HEK293T (cell line): ENCODE measurements at regions not wholly inside any gene's neighbourhood (a gene's known extent, or its start where the extent isn't known, plus 50 kb on each side); places are given as distances from the start of the nearest gene placed in this dataset.

Experiments used
- BHLHE40 ChIP-seq: fragments of 450-650 bp; IDR thresholded peaks from 2 replicates; pipeline ENCODE4 v1.6.1; 2016; ENCODE audit warnings: mild to moderate bottlenecking, moderate library complexity, borderline replicate concordance
- CTBP1 ChIP-seq: fragments of 450-650 bp; IDR thresholded peaks from 2 replicates; pipeline ENCODE4 v1.6.1; 2016; ENCODE audit warnings: borderline replicate concordance
- FOXA1 ChIP-seq: fragments of 450-650 bp; IDR thresholded peaks from 2 replicates; pipeline ENCODE4 v1.6.1; 2016; ENCODE audit warnings: mild to moderate bottlenecking
- PKNOX1 ChIP-seq: fragments of 450-650 bp; IDR thresholded peaks from 2 replicates; pipeline ENCODE4 v1.6.1; 2016
- SUZ12 ChIP-seq: fragments of 450-650 bp; IDR thresholded peaks from 2 replicates; pipeline ENCODE4 v1.6.1; 2016; ENCODE audit warnings: mild to moderate bottlenecking

GRCh38 chr12:92032101-92032500 lies 113.5 kb downstream of the BTG1 start:
- TF ChIP-seq PKNOX1 (no peak), BHLHE40 (no peak), SUZ12 (no peak), FOXA1 (no peak), CTBP1 (no peak)
